T-helper 22 cell (primary cell): ENCODE measurements at regions not wholly inside any gene's neighbourhood (a gene's known extent, or its start where the extent isn't known, plus 50 kb on each side); places are given as distances from the start of the nearest gene placed in this dataset.

ENCODE experiments used
- DNase-seq: peaks from one replicate; pipeline ENCODE4 v3.0.0-alpha.2; 2020; ENCODE audit warnings: low read depth

GRCh38 chr10:123454987-123455386 lies 211.2 kb upstream of the GPR26 start:
- no peak for DNase-seq

DNA sequence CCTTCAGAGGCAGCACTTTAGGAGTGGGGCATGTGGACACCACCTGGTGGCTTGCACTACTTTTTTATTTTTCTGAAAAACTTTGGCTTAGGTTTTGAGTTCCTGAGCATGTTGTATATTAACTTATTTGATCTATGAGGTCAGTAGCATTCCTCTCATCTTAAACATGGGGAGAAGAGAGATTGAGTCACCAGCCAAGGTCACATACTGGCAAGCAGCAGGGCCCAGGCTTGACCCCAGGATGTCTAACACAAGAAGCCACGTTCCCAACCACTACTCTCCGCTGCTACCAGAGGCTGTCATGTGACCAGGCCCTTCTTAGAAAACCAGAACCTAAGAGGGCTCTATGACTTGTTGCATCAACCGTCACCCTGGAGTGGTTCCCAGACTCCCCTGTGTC lies 210.3 kb upstream of the GPR26 start:
- no peak for DNase-seq

DNA sequence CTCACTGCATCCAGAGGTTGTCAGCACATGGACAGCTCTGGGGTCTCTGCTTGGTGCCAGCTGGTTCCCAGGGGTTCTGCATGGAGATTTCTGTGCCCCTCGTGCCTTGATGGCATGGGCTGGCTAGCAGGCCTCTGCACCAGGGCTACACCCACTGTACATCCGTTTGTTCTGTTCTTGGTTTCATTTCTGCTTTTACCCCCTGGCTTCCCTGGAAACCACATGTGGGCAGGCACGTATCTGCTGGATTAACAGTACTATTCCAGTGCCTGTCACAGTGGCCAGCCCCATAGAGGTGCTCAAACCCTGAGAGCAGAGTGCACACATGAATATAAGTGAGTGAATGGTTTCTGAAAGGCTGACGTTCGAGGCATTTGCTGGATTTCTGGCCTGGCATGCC lies 207.2 kb upstream of the GPR26 start:
- DNase-seq, result no peak

DNA sequence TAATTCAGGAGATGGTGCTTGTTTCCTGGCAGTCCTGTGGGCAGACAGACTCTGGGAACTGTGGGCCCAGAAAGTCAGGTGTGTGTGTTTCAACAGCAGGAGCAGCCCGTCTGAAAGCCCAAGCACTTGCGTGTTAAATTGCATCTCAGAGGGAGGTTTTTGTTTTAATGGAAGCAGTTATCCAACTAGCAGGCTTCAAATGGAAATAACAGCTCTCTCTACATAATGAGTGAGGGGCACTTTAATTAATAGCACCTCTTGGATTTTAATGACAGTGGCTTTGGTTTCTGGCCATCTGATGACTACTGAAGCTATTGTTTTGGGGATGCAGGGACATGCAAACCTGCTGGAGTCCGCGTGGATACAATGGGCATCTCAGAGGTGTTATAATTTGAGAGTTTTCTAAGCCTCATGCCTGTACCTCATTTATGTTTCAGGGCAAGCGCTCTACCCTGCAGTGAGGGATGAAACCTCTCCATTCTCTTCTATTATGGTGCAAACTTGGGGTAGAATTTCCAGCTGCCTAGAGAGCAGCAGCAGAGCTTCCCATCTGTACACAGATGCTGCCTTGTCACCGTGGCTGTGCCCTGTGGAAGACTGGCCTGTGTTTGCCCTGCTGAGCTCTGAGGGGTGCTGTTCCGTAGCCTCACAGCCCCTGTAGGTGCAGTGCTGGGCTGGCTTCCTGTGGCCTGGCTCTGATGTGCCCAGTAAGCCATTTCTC lies 206.6 kb upstream of the GPR26 start:
- no peak for DNase-seq

GRCh38 chr10:123462246-123462645 lies 203.9 kb upstream of the GPR26 start:
- DNase-seq, result no peak

GRCh38 chr10:123462756-123463155 lies 203.4 kb upstream of the GPR26 start:
- no peak for DNase-seq

DNA sequence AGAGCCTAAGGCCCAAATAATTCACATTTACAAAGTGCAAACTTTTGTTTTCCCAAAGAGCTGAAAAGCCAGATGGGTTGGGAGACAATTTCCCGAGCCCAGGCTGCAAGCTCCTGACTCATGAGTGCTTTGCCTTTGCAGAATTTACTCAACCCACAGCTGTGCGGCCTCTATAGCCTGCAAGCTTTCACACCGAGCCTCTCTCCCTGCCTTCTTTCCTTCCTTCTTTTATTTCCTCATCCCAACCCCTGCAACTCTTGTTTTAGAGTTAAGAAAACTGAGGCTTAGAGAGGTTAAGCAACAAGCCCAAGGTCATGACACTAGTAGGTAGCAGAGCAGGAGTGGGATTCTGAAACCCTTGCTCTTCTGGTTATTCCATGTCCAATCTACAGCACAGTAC lies 203.0 kb upstream of the GPR26 start:
- no peak for DNase-seq

GRCh38 chr10:123463698-123464097 lies 202.5 kb upstream of the GPR26 start:
- DNase-seq, result no peak

GRCh38 chr10:123464430-123465323 lies 201.5 kb upstream of the GPR26 start:
- no peak for DNase-seq

DNA sequence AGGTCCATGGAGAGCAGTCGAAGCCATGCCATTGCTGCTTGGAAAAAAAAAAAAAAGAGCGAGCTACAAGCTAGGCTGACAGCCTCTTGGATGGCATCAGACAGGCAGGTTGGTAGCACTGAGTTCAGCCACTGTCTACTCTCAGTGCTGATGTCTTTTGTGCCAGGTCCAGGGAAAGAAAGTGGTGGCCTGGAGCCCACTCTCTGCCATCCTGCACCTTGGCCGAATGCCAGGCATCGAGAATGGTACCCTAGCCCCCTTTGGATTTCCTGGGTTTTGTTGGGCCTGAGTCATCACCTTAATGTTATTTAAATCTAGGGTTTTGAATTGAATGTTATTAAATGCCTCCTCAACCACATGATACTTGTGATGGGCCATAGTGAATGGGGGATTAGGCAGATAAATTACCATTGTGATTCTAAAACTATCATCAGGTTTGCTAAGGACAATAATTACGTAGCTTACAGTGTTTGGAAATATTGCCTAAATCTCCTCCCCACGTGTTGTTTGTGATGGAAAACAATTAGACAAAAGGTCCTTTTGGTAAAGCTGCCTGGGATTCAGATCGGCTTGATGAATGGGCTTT lies 195.7 kb upstream of the GPR26 start:
- DNase-seq, result no peak

DNA sequence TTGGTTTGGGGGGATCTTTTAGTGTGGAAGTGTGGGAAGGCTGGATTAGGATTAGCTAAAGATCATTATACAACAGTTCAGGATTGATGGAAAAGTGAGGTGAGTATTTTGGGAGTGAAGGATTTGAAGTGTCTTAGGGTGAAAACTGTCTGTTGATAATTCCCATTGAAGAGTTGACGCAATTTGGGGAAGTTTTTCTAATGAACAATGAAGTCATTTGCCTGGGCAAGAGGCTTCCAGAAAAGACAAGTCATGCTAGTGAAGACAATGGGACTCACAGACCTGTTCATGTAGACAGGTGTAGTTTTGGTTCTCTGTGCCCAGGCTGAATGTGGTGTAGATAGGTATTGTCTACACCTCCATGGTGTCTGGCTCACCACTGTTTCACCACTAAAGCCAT lies 194.3 kb upstream of the GPR26 start:
- no peak for DNase-seq

- no peak for DNase-seq
Measured at GRCh38 chr10:123472606-123473005, 193.5 kb upstream of the GPR26 start.

- DNase-seq, result no peak
Measured at GRCh38 chr10:123474700-123475099, 191.5 kb upstream of the GPR26 start.

DNA sequence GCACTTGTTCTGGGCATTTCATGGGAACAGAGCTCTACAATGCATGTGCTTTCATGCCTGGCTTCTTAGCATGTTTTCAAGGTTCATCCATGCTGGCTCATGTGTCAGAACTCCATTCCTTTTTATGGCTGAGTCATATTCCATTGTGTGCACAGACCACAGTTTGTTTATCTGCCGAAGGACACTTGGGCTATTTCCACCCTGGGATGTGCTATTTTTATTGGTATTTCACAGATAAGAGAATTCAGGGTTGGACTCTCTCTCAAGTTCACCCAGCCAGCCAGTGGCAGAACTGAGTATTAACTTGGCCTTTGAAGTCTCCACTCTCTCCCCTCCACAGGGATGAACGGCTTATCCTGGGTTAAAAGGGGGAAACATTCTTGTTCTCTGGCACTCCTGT lies 190.7 kb upstream of the GPR26 start:
- DNase-seq, result no peak

- DNase-seq, result no peak
Measured at GRCh38 chr10:123478116-123478515, 188.0 kb upstream of the GPR26 start.

DNA sequence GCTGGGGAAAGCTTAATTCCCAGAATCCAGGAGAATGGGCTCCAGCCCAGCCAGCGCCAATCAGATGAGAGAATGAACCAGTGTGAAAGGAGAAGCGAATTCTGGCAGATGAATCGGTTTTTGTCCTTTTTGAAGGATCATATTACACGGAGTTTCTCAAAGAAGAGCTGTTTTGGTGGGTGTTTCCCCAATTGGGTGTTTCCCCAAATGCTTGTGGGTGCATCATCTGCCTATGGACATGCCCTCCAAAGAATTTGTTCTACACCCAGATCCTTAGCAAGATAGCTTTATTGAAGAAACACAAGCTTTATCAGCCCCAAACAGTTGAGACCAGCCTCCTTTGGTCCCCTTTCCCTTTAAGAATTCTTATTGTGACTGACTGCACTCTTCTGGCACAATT lies 186.5 kb upstream of the GPR26 start:
- DNase-seq, result no peak

- no peak for DNase-seq
Measured at GRCh38 chr10:123480344-123480743, 185.8 kb upstream of the GPR26 start.

DNA sequence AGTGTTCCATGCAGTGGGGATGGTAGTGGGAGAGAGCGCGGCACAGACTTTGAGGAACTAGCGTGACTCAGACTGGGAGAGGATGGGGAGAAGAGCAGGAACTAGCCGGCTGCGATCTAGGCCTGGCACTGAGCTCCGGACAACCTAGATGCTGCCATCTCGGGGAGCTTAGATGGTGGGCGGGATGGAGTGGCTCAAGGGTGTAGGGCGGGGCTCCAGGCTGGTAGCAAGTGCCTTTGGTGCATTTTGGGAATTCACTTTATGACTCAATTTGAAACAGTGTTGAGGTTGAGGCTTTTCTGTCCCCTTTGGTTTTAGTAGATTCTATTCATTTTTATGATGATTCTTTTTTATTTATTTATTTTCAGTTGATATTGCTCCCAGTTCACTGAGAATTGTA lies 185.3 kb upstream of the GPR26 start:
- no peak for DNase-seq

GRCh38 chr10:123484722-123485121 lies 181.4 kb upstream of the GPR26 start:
- no peak for DNase-seq

DNA sequence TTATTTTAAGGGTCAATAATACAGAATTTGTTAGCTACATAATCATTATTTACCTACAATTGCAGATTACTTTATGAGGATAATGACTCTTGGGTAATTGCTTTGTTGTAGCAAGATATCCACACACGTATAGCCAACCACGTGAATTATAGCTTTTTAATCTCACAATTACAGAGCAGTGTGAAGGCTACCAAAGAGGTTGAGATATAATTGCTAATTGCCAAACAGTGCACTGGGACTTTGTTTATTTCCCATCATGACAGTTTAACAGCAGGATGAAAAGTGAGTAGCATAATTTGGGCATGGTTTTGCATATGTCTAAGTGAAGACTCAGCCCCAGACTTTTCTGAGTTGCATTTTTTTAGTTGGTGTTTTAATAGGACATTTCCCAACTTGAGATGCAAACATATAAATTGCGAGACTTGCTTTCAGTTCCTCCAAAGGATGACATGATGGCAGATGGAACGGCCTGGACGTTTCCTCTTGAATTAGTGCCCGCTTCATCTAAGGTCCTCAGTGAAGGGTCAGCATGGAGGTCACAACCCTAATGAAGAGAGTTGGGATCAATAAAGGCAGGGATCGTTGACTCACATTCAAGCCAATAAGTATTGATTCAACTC lies 180.7 kb upstream of the GPR26 start:
- no peak for DNase-seq

DNA sequence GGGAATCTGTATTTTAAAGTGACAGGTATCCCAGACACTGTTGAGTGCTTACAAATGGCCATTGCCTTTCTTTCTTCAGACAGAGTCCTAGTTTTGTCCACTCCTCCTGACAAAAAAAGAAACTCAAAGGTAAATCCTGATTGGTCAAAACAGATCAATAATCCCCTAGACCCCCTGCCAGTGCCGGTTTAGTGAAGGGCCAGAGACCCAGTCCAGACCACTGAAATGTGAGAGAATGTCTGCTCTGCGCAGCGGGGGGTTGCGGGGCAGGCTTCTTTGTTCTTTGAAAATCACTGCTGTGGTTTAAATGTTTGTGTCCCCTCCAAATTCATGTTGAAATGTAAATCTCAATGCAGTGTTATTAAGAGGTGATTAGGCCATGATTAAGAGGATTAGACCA lies 177.7 kb upstream of the GPR26 start:
- DNase-seq, result no peak

GRCh38 chr10:123491364-123491763 lies 174.8 kb upstream of the GPR26 start:
- no peak for DNase-seq

- DNase-seq, result no peak
Measured at GRCh38 chr10:123492016-123492415, 174.1 kb upstream of the GPR26 start.
